Vagina (tissue), 2 donors: ENCODE measurements at regions not wholly inside any gene's neighbourhood (a gene's known extent, or its start where the extent isn't known, plus 50 kb on each side); places are given as distances from the start of the nearest gene placed in this dataset.

Experiments used
- DNase-seq, 2 donors: peaks; one replicate each; pipeline ENCODE4 v3.0.0-alpha.2; 2017; ENCODE audit errors: extremely low spot score in 2 of 2
- H3K27ac ChIP-seq: fragments of 200-600 bp; sonication (generic); one replicate; pipeline ENCODE4 v1.5.1; 2019
- H3K27me3 ChIP-seq: fragments of 200-600 bp; sonication (generic); one replicate; pipeline ENCODE4 v1.5.1; 2019
- H3K36me3 ChIP-seq, 2 donors: fragments of 200-600 bp; sonication (generic); one replicate each; pipeline ENCODE4 v1.5.1; 2017 to 2019
- H3K4me1 ChIP-seq: fragments of 200-600 bp; sonication (generic); one replicate; pipeline ENCODE4 v1.5.1; 2019
- H3K4me3 ChIP-seq, 2 donors: fragments of 200-600 bp; sonication (generic); 1 replicate in 1 of 2; 2 replicates in 1 of 2; pipeline ENCODE4 v1.5.1; 2016 to 2019
- H3K9me3 ChIP-seq: fragments of 200-600 bp; sonication (generic); one replicate; pipeline ENCODE4 v1.5.1; 2019
- CTCF ChIP-seq, 3 experiments: fragments of 450-650 bp in 2 of 3; fragments of 200-600 bp in 1 of 3; sonication (generic) in 1 of 3; IDR thresholded peaks; one replicate each; pipeline ENCODE4 v1.5.1; 2017 to 2019; ENCODE audit warnings: antibody characterized with exemption in 3 of 3, mild to moderate bottlenecking in 2 of 3, moderate library complexity in 2 of 3
- POLR2A ChIP-seq, 2 donors: fragments of 450-650 bp; IDR thresholded peaks; one replicate each; pipeline ENCODE4 v1.6.1; 2017; ENCODE audit warnings: antibody characterized with exemption in 2 of 2, mild to moderate bottlenecking in 2 of 2, moderate library complexity in 2 of 2
- POLR2AphosphoS5 ChIP-seq, 2 donors: sonication (generic); formaldehyde crosslinking; IDR thresholded peaks; one replicate each; pipeline ENCODE4 v1.9.0; 2017; ENCODE audit warnings: antibody characterized with exemption in 2 of 2, mild to moderate bottlenecking in 2 of 2, low read depth in 1 of 2; ENCODE audit not compliant: insufficient read depth in 1 of 2
- intact Hi-C: fragments of 100-400 bp; cut with DNase I; formaldehyde crosslinking; loops from one replicate; pipeline ENCODE4 v1.15.1; 2023

GRCh38 chr5:100322483-100322882 lies 212.7 kb upstream of the FAM174A start:
- no peak for DNase-seq
- Histone ChIP-seq H3K36me3 (no peaks in the 10 kb centered on the region), H3K27ac (no peak overlapping the region), H3K27me3 (no peaks in the 10 kb centered on the region), H3K4me3 (no peak overlapping the region), H3K4me1 (no peaks in the 10 kb centered on the region), H3K9me3 (no peaks in the 10 kb centered on the region)
- intact Hi-C loops: no loop called here
- TF ChIP-seq POLR2AphosphoS5 (IDR thresholded peaks at IDR 0.05; ENCODE audit: insufficient read depth in 1 of 2, low read depth in 1 of 2) (no peak), POLR2A (IDR thresholded peaks at IDR 0.05) (no peak), CTCF (IDR thresholded peaks at IDR 0.05) (no peak)

- Histone ChIP-seq H3K4me3 (no peak overlapping the region), H3K27me3 (no peaks in the 10 kb centered on the region), H3K36me3 (no peaks in the 10 kb centered on the region), H3K27ac (no peak overlapping the region), H3K4me1 (no peaks in the 10 kb centered on the region), H3K9me3 (no peaks in the 10 kb centered on the region)
- no peak for TF ChIP-seq CTCF (IDR thresholded peaks at IDR 0.05)
- TF ChIP-seq POLR2AphosphoS5 (IDR thresholded peaks at IDR 0.05; ENCODE audit: insufficient read depth in 1 of 2, low read depth in 1 of 2): no peak
- TF ChIP-seq POLR2A (IDR thresholded peaks at IDR 0.05): no peak
- no peak for DNase-seq
- intact Hi-C loops: no loop called here
Measured at GRCh38 chr5:100319885-100320284, 215.3 kb upstream of the FAM174A start.

GRCh38 chr5:100313657-100314056 lies 221.5 kb upstream of the FAM174A start:
- DNase-seq: no peak
- Histone ChIP-seq H3K4me3 (no peak overlapping the region), H3K9me3 (no peaks in the 10 kb centered on the region), H3K36me3 (no peaks in the 10 kb centered on the region), H3K27me3 (no peaks in the 10 kb centered on the region), H3K27ac (no peak overlapping the region), H3K4me1 (no peaks in the 10 kb centered on the region)
- no peak for TF ChIP-seq CTCF (IDR thresholded peaks at IDR 0.05)
- no peak for TF ChIP-seq POLR2A (IDR thresholded peaks at IDR 0.05)
- no peak for TF ChIP-seq POLR2AphosphoS5 (IDR thresholded peaks at IDR 0.05; ENCODE audit: insufficient read depth in 1 of 2, low read depth in 1 of 2)
- intact Hi-C loops: no loop called here

GRCh38 chr5:100311806-100312205 lies 223.4 kb upstream of the FAM174A start:
- no peak for DNase-seq
- intact Hi-C loops: no loop called here
- no peaks in the 10 kb centered on the region for H3K36me3 ChIP-seq
- H3K9me3 ChIP-seq: no peaks in the 10 kb centered on the region
- TF ChIP-seq CTCF (IDR thresholded peaks at IDR 0.05): no peak
- no peak overlapping the region for H3K27ac ChIP-seq
- H3K27me3 ChIP-seq: no peaks in the 10 kb centered on the region
- no peaks in the 10 kb centered on the region for H3K4me1 ChIP-seq
- no peak overlapping the region for H3K4me3 ChIP-seq

- TF ChIP-seq POLR2A (IDR thresholded peaks at IDR 0.05) (no peak), CTCF (IDR thresholded peaks at IDR 0.05) (no peak), POLR2AphosphoS5 (IDR thresholded peaks at IDR 0.05; ENCODE audit: insufficient read depth in 1 of 2, low read depth in 1 of 2) (no peak)
- no peaks in the 10 kb centered on the region for H3K27me3 ChIP-seq
- DNase-seq: no peak
- intact Hi-C loops: no loop called here
- no peaks in the 10 kb centered on the region for H3K9me3 ChIP-seq
- no peak overlapping the region for H3K27ac ChIP-seq
- no peak overlapping the region for H3K4me3 ChIP-seq
- no peaks in the 10 kb centered on the region for H3K36me3 ChIP-seq
- H3K4me1 ChIP-seq: no peaks in the 10 kb centered on the region
Measured at GRCh38 chr5:100306000-100306399, 229.2 kb upstream of the FAM174A start.
